Renal cortex interstitium (tissue), 11 donors: ENCODE measurements at regions not wholly inside any gene's neighbourhood (a gene's known extent, or its start where the extent isn't known, plus 50 kb on each side); places are given as distances from the start of the nearest gene placed in this dataset.

Source experiments
- DNase-seq, 11 donors: peaks; one replicate each; pipeline ENCODE4 v3.0.0-alpha.2; 2013; ENCODE audit warnings: low read depth in 9 of 11, low spot score in 4 of 11; ENCODE audit errors: extremely low read depth in 1 of 11

GRCh38 chr16:89027281-89027680, 50.3 kb upstream of the CBFA2T3 start:
- no peak for DNase-seq

GRCh38 chr16:89031715-89032659, 55.0 kb upstream of the CBFA2T3 start:
- no peak for DNase-seq

- no peak for DNase-seq
Measured at GRCh38 chr16:89033304-89033703, 56.3 kb upstream of the CBFA2T3 start.

DNA sequence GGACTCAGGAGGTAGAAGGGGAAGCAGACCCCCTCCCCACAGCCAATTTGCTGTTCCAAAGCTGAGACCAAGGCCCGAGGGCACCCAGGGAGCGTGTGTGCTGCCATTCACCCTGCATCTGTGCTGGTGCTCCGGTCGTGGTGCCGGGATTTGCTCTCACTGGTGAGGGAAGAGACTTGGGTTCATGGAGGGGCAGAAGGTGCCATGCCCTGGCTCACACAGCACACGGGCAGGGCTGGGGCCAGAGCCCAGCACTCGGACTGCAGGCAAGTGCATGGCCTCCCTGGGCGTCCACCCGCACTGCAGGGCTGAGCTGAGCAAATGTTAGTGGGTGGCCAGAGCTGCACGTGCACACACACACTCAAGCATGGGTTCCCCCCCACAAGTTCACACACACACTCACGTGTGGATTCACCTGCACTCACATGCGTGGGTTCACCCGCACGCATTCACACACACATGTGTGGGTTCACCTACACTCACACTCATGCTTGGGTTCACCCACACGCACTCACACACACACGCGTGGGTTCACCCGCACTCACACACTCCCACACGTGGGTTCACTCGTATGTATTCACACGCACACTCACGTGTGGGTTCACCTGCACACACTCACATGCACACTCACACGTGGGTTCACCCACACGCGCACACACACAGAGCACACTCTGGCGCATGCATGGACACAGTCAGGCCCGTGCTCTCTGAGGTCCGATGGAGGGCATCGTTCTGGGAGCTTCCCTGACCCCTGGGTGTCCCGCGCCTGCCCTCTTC, 57.0 kb upstream of the CBFA2T3 start:
- no peak for DNase-seq

- no peak for DNase-seq
Measured at GRCh38 chr16:89034573-89034961, 57.6 kb upstream of the CBFA2T3 start.

DNA sequence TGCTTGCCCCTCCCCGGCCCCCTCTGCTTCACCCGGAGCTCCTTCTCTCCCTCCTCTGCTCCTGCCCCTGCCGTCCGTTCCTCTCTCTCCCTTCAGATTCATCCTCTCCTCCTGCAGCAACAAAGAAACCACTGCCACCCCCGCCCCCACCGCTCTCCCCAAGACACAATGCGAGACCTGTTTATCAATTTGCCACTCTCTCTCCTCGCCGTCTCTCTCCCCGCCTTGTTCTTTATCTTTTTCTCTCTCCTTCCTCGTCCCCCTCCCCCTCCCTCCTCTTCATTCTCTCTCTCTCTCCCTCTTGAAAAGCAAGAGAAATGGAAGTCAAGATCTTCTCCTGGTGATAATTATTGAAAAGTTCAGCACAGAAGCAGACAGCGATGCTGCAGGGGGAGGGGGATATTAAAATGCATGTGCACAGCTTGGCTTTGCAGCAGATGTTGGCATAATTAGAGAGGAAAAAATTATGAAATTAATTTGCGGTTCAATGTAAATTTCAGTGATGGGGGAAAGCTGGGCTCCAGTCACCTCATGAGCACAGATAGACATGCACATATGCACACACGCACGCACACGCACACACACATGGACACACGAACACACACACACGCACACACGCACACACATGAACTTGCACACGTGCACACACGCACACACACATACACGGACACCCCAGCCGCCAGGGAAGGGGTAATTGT, 58.1 kb upstream of the CBFA2T3 start:
- no peak for DNase-seq

GRCh38 chr16:89035669-89036570, 57.7 kb upstream of the ACSF3 start:
- no peak for DNase-seq

- no peak for DNase-seq
Measured at GRCh38 chr16:89036776-89037175, 56.9 kb upstream of the ACSF3 start.

GRCh38 chr16:89037261-89038152, 56.1 kb upstream of the ACSF3 start:
- peak; percentile 21 to 73 (median 60) for DNase-seq

DNA sequence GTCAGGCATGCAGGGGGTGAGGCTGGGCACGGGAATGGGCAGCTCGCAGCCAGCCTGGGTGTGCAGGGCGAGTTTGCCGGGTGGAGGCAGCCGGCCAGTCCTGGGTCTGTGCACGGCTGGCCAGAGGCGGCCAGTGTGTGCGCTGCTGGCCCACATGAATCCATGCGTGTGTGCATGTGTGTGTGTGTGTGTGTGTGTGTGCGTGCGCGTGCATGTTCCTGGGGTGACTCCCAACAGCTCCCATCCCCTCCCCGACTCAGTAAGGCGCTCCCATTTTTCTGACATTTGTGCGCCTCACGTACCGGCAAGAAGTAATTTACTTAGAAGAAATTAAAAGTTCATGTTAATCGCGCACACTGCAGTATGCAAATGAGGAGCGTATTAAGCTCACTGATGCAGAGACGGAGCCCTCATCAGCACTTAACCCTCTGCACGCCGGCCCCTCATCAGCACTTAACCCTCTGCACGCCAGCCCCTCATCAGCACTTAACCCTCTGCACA, 55.4 kb upstream of the ACSF3 start:
- DNase-seq, result no peak

GRCh38 chr16:89038811-89039735, 54.6 kb upstream of the ACSF3 start:
- no peak for DNase-seq

DNA sequence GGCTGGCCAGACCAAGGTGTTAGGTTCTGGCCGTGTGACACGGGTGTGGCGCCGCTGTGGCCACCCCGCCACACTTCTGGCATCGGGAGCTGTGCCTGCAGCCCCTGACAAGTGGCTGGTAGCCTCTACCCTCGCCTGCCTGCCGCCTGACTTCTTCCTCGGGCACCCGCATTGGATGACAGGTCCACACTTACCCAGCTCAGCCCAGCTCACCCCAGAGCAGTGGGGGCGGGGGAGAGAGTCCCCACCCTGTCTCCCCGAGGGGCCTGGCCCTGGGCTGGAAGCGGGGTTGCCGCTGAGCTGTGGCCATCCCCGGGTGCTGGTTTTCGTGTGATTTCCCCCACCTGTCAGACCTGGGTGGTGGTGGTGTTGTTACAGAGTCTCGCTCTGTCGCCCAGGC, 53.9 kb upstream of the ACSF3 start:
- no peak for DNase-seq

DNA sequence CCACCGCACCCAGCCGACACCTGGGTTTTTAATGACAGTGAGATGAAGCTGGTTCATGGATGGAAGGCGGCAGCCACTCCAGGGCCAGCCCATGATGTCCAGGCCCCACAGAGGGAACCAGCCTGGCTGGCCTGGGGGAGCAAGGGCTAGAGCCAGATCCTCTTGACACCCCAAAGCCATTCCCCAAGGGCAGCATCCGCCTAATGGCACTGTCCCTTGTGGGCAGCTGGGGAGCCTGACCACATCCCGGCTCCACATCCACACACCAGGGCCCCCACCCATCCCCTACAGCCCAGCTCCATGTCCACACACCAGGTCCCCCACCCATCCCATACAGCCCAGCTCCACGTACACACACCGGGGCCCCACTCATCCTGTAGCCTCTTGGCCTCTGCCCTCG, 53.3 kb upstream of the ACSF3 start:
- no peak for DNase-seq

DNA sequence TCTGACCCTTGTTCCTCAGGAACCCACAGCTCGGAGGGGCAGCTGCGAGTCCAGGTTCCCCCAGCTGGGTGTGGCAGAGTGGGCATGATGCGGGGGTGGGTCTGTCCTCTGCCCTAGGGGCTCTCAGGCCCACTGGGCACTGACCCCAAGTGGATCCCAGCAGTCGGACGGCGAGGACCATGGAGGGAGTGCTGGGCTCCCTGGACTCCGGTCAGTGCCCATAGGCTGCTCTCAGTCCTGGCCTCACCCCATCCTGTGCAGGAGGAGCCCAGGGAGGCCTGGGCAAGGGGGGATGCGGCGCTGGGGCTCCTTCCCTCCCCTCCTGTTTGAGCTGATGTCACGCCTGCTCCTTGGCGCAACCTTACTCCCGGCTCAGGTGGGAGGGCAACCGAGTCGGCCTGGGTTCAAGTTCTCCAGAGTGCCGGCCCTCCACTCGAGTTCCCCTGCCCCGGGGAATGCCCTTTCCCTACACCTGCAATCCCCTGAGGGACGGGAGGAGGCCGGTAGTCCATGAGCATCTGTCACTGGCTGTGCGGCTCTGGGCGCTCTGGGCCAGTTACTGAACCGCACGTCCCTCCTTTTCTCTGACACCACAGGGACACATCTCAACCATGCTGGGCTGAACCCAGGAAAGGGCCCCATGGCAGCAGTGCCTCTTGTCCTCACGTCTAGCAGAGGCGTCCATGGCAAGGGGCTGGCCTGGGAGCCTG, 52.6 kb upstream of the ACSF3 start:
- no peak for DNase-seq

DNA sequence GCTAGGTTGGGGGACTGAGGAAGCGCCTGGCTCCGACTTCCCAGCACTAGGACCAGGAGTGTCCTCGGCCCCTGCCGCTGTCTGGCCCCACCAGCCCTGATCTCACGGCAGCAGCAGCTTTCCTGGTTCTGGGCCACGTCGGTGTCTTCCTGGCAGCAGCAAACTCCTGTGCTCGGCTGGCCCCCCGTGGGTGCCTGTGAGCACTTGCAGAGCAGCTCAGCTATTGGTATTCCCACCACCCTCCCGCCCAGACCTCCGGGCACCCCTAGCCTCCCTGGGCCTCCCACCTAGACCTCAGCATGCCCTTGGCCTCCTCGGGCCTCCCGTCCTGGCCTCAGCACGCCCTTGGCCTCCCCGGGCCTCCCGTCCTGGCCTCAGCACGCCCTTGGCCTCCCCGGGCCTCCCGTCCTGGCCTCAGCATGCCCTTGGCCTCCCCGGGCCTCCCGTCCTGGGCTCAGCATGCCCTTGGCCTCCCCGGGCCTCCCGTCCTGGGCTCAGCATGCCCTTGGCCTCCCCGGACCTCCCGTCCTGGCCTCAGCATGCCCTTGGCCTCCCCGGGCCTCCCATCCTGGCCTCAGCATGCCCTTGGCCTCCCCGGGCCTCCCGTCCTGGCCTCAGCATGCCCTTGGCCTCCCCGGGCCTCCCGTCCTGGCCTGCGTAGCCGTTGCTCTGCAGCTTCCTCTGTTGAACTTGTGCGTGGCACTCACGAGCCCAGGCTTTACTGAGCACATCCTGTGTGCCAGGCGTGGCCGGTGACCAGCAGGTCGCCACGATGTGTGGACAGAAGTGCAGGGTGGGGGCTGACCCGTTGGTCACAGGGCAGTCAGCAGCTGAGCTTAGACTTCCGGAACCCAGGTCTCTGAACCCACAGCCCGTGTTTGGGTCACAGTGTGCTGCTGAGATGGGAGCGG, 51.8 kb upstream of the ACSF3 start:
- DNase-seq, result no peak
